GM21526 (cell line): ENCODE measurements at regions not wholly inside any gene's neighbourhood (a gene's known extent, or its start where the extent isn't known, plus 50 kb on each side); places are given as distances from the start of the nearest gene placed in this dataset.
"Not testable (repeated sequence)": the region's sequence is repeated elsewhere in the genome, so short reads cannot be mapped to it uniquely, and the experiment has no call there.

ENCODE experiments used
- ATAC-seq: cut with Tn5 transposase; IDR thresholded peaks from one replicate; pipeline ENCODE4 v1.9.1; 2021; ENCODE audit warnings: moderate library complexity; ENCODE audit not compliant: unreplicated experiment, low FRiP score

DNA sequence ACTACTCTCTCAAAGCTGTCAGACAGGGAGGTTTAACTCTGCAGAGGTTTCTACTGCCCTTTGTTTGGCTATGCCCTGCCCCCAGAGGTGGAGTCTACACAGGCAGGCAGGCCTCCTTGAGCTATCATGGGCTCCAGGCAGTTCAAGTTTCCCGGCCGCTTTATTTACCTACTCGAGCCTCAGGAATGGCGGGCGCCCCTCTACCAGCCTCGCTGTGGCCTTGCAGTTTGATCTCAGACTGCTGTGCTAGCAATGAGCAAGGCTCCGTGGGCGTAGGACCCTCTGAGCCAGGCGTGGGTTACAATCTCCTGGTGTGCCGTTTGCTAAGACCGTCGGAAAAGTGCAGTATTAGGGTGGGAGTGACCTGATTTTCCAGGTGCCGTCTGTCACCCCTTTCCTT, 124.3 kb downstream of the PTCHD1 start:
- not testable (repeated sequence) for ATAC-seq

- ATAC-seq, result no peak
These were observed 130.6 kb downstream of the PTCHD1 start for GRCh38 chrX:23465105-23465791.

GRCh38 chrX:23465985-23466384, 131.3 kb downstream of the PTCHD1 start:
- ATAC-seq, result no peak

DNA sequence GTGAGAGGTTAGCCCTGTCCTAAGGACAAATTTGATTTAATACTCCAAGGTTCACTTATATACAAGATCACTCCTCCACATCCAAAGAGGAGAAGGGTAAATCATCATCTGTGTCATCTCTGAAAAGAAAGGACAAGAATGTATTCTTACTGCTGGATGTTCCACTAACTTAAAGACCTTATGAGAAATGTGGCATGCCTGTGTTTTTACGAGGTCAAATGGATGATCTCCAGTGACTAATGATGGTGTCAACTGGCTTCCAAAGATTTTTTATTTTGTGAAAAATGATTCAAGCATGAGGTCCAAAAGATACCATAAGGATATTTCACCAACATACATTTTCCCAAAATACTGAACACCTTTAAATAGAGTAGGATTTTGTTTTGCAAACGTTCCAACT, 143.4 kb downstream of the PTCHD1 start:
- ATAC-seq, result no peak

DNA sequence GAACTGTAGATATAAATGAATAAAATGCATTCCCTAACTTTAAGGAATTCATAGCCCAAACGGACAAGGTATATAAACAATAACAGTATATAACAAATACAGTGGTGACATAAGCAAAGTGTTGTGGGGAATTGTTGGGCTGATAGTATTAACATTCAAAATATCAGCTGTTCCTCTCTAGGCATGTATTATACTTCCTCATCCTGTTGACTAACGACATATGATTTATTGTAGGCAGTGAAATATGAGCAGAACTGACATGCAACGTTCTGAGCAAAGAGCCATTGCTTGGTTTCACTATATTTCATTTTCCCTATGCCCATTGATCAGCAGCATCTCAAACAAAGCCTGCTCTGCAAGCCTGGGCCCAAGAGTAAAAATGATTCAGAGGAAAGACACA, 143.9 kb downstream of the PTCHD1 start:
- no peak for ATAC-seq

DNA sequence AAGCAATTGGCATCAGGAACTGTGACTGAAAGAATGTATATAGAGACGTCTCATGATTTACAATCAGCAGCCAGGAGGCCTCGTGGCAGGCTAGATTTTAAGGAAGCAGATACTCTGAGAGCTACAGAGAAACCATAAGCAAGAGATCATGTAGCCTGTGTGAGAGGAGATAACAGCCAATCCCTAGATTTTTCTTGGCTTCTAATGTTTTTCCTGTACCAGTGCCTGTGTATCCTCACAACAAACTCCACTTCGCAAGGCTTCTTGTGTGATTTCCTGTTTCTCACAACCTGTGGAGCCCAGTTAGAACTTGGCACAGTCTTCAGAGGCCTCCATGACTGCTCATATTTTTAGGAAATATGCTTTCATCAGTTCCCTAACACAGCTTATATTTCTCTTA, 147.9 kb downstream of the PTCHD1 start:
- ATAC-seq, result no peak

DNA sequence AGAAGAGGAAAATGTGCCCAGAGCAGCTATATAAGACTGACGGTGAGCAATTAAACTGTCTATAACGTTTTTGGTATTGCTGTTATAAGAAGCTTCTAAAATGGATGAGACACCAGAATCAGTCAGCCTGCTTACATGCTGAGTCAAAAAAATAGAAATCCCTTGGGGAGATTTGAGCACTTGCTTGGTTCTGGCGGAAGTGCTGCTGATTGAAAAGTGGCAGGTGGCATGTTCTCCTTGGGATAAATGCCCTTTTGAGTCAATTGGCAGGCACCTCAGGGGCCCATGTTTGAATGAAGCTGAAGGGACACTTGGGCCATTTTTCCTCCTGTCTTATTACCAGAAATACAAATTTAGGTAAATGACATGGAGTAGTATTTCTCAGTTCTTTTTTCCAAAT, 148.7 kb downstream of the PTCHD1 start:
- ATAC-seq, result no peak

GRCh38 chrX:23493941-23494374, 159.3 kb downstream of the PTCHD1 start:
- no peak for ATAC-seq

GRCh38 chrX:23494741-23495140, 160.1 kb downstream of the PTCHD1 start:
- no peak for ATAC-seq

GRCh38 chrX:23497919-23498318, 163.3 kb downstream of the PTCHD1 start:
- no peak for ATAC-seq

- no peak for ATAC-seq
These were observed 165.3 kb upstream of the PRDX4 start for GRCh38 chrX:23501974-23502373.

DNA sequence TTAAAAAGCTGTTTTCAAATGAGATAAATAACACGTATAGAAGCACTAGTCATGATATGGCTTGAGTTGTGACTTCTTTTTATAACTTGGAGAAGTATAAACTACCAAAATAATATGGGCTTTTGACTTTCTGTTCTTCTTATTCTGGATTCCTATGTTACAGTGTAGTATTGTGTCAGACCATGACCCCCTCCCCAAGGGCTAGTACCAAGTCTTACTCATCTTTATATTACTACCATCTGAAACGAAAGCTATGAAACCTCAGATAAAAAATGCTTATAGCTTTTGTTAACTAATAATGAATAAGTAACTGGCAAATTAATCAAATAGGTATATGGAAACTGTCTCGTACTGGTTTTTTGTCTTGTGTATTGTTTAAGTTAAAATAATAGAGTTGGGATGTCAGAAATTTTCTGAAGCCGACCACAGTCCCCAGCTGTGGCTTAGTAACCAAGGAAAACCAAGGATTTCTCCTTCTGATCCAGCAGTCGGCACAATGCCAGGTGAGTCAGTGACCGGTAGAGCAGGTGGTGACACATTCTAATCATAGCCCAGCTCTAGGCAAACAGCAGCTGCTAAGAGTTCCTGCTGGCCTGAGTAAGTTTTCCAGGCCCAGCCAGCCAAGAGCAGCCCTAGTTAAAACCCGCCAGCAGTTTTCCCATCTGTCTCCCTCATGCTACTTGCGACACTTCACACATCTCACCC, 163.3 kb upstream of the PRDX4 start:
- ATAC-seq, result no peak

- no peak for ATAC-seq
These were observed 162.8 kb upstream of the PRDX4 start for GRCh38 chrX:23504540-23504884.

DNA sequence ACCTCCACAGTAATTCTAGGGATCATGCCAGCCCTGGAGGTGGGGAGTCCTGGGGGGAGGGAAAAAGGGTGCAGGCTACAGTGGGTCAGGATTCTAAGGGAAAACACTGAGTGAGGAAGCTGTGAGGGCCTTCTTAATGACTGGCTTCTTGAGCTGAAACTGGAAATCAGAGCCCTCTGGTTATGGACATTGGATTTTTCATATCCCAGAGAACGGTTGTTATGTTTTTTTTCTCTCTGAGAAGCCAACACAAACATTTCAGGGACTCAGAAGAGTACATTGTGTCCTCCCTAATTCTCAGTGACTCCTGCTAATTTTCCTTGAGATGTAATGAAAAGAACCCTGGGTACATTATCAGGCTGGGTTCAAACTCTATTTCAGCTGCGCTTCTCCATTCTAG, 162.4 kb upstream of the PRDX4 start:
- ATAC-seq, result no peak

DNA sequence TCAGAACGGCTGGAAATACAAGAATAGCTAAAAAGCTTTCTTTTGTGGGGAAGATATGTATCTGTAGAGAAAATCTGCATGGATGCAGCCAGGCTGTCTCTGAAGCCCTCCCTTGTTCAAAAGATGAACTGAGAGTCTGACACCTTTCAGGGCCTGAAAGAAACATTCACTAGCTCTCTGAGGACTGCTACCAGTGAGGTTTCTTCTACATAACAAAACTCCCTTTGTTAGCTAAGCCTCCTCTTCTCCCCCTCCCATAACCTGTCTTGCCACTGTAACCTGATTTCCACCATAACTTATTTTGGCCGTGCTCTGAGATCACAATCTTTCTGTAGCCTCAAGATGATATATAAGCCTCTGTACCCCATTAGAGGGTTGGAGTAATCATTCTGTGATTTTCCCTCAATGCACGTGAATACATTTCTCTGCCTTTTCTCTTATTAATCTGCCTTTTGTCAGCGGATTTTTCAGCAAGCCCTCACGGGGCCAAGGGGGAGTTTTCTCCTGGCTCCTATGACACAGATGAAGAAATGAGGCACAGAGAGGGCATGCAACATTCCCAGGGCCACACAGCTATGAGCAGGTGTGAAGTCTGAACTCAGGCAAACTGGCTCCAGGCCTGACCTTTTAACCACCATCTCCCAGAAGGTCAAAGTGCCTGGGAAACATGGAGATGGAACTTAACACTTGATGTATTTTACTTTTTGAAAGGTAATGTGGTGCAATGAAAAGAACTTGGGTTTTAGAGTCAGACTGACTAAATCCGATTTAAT, 161.6 kb upstream of the PRDX4 start:
- ATAC-seq, result no peak

- no peak for ATAC-seq
These were observed 158.0 kb upstream of the PRDX4 start for GRCh38 chrX:23509256-23509655.

DNA sequence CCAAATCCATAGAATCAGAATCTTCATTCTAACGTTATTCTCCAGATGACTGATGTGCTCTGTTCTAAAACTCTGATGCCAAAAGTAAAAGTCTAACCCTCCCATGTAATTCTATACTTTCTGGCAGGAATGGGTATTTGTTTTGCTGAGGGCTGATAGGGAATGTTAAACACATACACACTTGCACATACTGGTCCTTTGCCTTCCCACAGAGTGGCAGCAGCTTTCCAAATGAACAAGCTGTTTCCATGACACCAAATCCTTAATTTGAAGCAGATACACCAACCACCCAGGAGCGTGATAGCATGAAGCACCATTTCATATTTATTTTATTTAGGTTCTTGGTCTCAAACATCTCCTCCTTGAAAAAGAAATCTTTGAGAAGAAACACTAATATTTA, 155.5 kb upstream of the PRDX4 start:
- no peak for ATAC-seq

DNA sequence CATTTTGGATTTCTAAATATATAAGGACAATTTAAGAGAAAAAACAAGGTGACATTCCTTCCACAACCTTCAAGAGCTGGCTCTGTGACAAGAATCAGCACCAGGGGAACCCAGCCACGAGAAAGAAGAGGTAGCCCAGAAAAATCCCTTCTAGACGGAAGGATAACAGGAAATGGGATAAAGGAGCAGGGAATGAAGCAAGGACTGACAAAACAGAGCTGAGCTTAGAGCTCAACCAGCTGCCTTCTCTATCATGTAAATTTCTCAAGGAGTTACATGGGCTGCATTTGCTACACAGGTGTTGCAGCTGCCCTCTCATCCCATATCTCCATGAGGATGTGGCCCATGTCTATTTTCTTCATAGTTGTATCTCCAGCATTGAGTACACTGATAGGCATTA, 154.2 kb upstream of the PRDX4 start:
- ATAC-seq, result no peak

DNA sequence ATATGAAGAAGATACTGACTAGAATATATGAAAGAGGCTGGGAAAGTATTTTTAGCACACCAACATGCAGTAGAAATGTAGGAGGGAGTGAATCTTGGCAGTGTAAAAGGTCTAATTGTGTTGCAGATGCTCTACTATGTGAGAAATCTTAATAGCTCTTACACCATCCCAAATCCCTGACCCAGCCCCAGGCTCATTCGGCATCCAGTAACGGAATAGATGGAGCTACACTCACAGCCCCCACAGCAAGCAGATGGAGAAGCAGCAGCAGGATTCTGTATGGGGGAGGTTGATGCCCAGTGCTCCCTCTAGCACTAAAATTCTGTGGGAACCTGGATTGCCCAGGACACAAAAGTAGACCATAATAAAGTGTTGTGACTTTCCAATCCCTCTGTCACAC, 153.2 kb upstream of the PRDX4 start:
- ATAC-seq, result no peak

DNA sequence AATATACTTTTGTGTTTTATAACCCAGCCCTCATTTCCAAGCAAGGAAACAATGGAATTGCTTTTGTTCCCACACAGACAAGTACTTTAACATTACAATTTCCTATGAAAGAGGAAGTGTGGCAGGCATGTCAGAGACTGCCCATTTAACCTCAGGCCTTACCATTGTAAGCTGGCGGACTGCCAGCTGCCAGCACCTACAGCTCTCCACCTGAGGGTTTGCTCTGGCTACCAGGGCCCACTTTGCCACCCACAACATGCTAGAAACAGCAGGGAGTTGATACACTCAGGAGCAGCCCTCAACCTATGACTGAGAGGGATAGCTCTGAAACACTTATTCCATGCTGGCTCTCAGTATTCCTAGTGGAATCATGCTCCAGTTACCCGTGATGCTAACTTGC, 152.3 kb upstream of the PRDX4 start:
- no peak for ATAC-seq

DNA sequence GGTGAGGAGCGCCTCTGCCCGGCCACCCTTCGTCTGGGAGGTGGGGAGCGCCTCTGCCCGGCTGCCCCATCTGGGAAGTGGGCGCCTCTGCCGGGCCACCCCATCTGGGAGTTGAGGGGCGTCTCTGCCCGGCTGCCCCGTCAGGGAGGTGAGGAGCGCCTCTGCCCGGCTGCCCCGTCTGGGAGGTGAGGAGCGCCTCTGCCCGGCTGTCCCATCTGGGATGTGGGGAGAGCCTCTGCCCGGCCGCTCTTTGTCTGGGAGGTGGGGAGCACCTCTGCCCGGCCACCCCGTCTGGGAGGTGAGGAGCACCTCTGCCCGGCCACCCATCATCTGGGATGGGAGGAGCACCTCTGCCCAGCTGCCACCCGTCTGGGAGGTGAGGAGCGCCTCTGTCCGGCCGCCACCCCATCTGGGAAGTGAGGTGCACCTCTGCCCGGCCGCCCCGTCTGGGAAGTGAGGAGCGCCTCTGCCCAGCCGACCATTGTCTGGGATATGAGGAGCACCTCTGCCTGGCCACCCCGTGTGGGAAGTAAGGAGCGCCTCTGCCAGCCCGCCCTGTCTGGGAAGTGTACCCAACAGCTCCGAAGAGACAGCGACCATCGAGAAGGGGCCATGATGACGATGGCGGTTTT, 144.2 kb upstream of the PRDX4 start:
- ATAC-seq, result not testable (repeated sequence)
